22Rv1 (cell line): ENCODE measurements at regions not wholly inside any gene's neighbourhood (a gene's known extent, or its start where the extent isn't known, plus 50 kb on each side); places are given as distances from the start of the nearest gene placed in this dataset.

Experiments
- ZFX ChIP-seq: fragments of 450-650 bp; IDR thresholded peaks from 2 replicates; pipeline ENCODE4 v1.6.1; 2017; ENCODE audit warnings: antibody characterized with exemption, borderline replicate concordance
- TF ChIP-seq, protein P1 (sequence below): fragments of 450-650 bp; IDR thresholded peaks from 2 replicates; pipeline ENCODE4 v1.5.1; 2017; ENCODE audit warnings: mild to moderate bottlenecking

DNA sequence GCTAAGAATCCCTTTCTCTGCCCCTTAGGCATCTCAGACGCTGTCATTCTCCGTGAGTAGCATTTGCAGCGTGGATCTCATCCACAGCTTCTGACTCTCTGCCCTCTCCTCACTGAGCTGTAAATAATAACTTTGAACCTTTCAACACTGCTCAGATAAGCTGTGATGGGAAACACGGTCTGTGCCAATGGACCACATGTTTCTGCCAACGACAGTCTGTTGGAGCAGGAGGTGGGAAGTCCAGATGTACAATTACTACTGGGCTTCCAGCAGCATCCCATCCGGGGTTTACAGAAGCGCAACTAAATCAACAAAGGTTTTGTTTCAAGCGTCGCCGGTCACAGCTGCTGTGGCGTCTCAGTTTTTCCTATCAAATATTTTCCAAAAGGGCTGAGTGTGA lies 1110.6 kb downstream of the TYW1 start:
- TF ChIP-seq, protein P1, sequence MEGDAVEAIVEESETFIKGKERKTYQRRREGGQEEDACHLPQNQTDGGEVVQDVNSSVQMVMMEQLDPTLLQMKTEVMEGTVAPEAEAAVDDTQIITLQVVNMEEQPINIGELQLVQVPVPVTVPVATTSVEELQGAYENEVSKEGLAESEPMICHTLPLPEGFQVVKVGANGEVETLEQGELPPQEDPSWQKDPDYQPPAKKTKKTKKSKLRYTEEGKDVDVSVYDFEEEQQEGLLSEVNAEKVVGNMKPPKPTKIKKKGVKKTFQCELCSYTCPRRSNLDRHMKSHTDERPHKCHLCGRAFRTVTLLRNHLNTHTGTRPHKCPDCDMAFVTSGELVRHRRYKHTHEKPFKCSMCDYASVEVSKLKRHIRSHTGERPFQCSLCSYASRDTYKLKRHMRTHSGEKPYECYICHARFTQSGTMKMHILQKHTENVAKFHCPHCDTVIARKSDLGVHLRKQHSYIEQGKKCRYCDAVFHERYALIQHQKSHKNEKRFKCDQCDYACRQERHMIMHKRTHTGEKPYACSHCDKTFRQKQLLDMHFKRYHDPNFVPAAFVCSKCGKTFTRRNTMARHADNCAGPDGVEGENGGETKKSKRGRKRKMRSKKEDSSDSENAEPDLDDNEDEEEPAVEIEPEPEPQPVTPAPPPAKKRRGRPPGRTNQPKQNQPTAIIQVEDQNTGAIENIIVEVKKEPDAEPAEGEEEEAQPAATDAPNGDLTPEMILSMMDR, result no peak
- TF ChIP-seq ZFX, result no peak
